NCI-H1105 (cell line): ENCODE measurements at regions not wholly inside any gene's neighbourhood (a gene's known extent, or its start where the extent isn't known, plus 50 kb on each side); places are given as distances from the start of the nearest gene placed in this dataset.

Source experiments
- DNase-seq: peaks from one replicate; lab custom pipeline; 2025; lab: John Stamatoyannopoulos, UW

DNA sequence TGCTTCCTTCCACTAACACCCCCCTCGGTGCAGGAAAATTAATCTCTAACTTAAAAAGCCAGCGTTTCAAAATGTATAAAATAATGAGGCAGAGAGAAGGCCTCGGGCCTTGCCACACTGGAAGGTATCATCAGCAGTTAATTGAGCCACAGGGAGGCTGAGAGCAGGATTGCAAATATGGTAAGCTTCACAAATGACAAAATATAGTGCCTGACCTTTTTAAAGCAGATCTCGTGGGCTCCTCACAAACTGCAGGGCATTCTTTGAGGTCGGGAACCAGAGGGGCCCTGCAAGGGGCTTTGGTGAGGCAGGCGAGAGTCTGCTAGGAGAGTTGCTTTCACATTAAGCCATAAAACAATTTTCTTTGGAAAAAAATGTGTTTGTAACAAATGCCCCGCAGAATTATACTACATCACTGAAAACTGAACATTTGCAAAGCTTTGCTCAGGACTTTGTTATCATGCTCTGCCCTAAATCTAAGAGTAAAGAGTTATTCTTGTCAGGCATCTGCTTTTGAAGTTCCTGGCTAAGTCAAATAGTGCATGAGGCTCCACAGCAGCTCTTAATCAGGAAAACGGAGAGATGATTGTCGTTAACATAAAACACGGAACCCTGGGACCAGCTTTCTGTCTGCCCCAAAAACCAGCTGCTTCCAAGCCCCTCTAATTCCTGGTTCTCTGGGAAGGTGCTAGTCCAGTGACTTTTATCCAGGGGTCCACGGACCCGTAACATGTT lies 61.4 kb upstream of the SYT13 start:
- no peak for DNase-seq

- no peak for DNase-seq
These were observed 59.4 kb upstream of the SYT13 start for GRCh38 chr11:45345491-45345890.

- no peak for DNase-seq
These were observed 57.9 kb upstream of the SYT13 start for GRCh38 chr11:45344028-45344427.

- no peak for DNase-seq
These were observed 57.3 kb upstream of the SYT13 start for GRCh38 chr11:45343444-45343843.

GRCh38 chr11:45341372-45341771 lies 55.2 kb upstream of the SYT13 start:
- no peak for DNase-seq

DNA sequence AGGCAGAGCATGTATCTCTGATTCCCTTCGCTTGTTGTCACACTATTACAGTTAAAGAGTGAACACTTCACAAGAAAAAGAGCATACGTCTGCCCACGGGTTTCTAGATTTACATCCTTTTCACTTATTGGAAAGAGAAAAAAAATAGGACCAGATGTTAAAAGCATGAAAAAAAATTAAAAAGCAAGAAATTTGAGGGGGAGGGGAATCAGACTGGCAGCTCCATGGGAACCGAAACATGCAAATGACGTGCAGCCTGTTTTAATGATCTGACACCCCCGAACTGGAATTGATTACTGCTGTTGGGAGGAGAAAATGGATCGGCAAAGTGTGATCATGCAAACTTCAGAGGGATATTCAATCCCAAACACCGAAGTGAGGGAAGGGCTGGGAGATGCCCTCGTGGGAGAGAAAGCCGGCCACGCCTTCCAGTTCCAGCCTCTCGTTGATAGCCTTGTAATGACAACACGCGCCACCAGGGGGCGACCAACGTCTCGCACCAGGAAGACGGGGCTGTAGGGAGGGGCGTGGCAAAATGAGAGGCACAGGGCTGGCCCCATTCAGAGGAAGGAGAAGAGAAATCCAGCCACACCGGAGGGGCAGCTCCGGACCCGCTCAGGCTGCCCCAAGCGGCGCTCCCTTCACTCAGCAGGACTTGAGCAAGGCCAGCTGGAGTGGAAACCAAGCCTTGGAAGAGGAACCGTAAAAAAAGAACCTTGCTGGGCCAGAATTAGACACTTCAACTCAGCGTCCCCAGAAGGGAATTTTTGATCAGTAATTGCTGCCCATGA lies 53.8 kb upstream of the SYT13 start:
- peak; percentile 92 for DNase-seq

GRCh38 chr11:45337583-45338360 lies 51.6 kb upstream of the SYT13 start:
- DNase-seq: no peak

DNA sequence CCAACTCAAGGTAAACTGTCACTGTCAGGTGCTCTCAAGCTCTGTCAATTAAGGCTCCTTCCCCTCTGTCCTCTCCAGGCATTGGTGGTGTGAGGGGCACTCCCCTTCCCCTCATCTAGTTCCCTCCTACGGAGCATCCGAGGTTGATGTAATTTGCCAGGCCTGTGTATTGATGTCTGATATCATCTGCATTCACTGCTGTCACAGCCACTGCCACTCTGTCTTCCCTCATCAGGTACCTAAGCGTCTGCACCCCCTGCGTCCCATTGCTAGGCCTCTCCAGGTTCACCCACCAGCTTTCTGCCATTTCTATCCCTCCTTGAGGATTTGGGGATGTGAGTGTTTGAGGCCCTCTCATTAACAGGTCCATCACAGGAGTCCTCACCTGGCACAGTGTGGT lies 50.0 kb upstream of the SYT13 start:
- DNase-seq: no peak
